GM12878 (cell line): ENCODE measurements at regions not wholly inside any gene's neighbourhood (a gene's known extent, or its start where the extent isn't known, plus 50 kb on each side); places are given as distances from the start of the nearest gene placed in this dataset.

Experiments
- BMI1 ChIP-seq: fragments of 450-650 bp; IDR thresholded peaks from 2 replicates; pipeline ENCODE4 v1.6.1; 2016; ENCODE audit warnings: mild to moderate bottlenecking, moderate library complexity, borderline replicate concordance
- EP300 ChIP-seq, 2 experiments: fragments of 150-350 bp in 1 of 2; IDR thresholded peaks; 2 replicates each; pipeline ENCODE4 v1.6.1; 2011 to 2012; ENCODE audit warnings: low read depth in 2 of 2, low read length in 2 of 2, borderline replicate concordance in 1 of 2, improper control_type of control experiment in 1 of 2, inconsistent platforms in 1 of 2; ENCODE audit not compliant: control insufficient read depth in 1 of 2
- FOS ChIP-seq: IDR thresholded peaks from 3 replicates; pipeline ENCODE4 v1.6.1; 2011; ENCODE audit warnings: borderline replicate concordance; ENCODE audit not compliant: insufficient read length; ENCODE audit errors: extremely low read depth
- NFYA ChIP-seq: IDR thresholded peaks from 2 replicates; pipeline ENCODE4 v1.6.1; 2011; ENCODE audit warnings: low read depth, mild to moderate bottlenecking, low read length, improper control_type of control experiment, borderline replicate concordance
- POLR2A ChIP-seq: IDR thresholded peaks from 2 replicates; pipeline ENCODE4 v1.6.1; 2011; ENCODE audit warnings: low read depth, mild to moderate bottlenecking, low read length
- RCOR1 ChIP-seq: conservative IDR thresholded peaks from 2 replicates; pipeline ENCODE4 v1.6.1; 2012; ENCODE audit warnings: low read depth, low read length, improper control_type of control experiment
- YY1 ChIP-seq: IDR thresholded peaks from 2 replicates; pipeline ENCODE4 v1.6.1; 2011; ENCODE audit warnings: low read depth, mild to moderate bottlenecking, low read length
- ZBTB40 ChIP-seq: fragments of 450-650 bp; IDR thresholded peaks from 2 replicates; pipeline ENCODE4 v1.6.1; 2016; ENCODE audit warnings: mild to moderate bottlenecking, moderate library complexity, borderline replicate concordance
- TF ChIP-seq, protein P1 (sequence below), 3 experiments: IDR thresholded peaks in 2 of 3; conservative IDR thresholded peaks in 1 of 3; 2 replicates each; pipeline ENCODE4 v1.5.1; 2011; ENCODE audit warnings: low read depth in 3 of 3, low read length in 3 of 3, mild to moderate bottlenecking in 3 of 3, control low read depth in 2 of 3, moderate library complexity in 2 of 3, inconsistent platforms in 1 of 3, mixed read lengths in 1 of 3; ENCODE audit not compliant: control insufficient read depth in 2 of 3, insufficient read depth in 1 of 3; ENCODE audit errors: extremely low read depth in 1 of 3
- TF ChIP-seq, protein P2 (sequence below): IDR thresholded peaks from 2 replicates; pipeline ENCODE4 v1.6.1; 2011; ENCODE audit warnings: low read depth, mild to moderate bottlenecking, low read length, moderate library complexity, borderline replicate concordance; ENCODE audit errors: extremely low read depth
- TF ChIP-seq, protein P3 (sequence below): IDR thresholded peaks from 2 replicates; pipeline ENCODE4 v1.6.1; 2012; ENCODE audit warnings: mild to moderate bottlenecking, low read depth, low read length

GRCh38 chr7:57198801-57199200, 66.6 kb upstream of the ZNF479 start:
- TF ChIP-seq FOS (no peak), NFYA (no peak), EP300 (IDR thresholded peaks at IDR 0.05; ENCODE audit: borderline replicate concordance in 1 of 2, control insufficient read depth in 1 of 2, low read depth in 2 of 2, low read length in 2 of 2) (no peak), ZBTB40 (no peak), BMI1 (no peak), RCOR1 (no peak), YY1 (no peak), POLR2A (no peak)
- TF ChIP-seq, protein P1, sequence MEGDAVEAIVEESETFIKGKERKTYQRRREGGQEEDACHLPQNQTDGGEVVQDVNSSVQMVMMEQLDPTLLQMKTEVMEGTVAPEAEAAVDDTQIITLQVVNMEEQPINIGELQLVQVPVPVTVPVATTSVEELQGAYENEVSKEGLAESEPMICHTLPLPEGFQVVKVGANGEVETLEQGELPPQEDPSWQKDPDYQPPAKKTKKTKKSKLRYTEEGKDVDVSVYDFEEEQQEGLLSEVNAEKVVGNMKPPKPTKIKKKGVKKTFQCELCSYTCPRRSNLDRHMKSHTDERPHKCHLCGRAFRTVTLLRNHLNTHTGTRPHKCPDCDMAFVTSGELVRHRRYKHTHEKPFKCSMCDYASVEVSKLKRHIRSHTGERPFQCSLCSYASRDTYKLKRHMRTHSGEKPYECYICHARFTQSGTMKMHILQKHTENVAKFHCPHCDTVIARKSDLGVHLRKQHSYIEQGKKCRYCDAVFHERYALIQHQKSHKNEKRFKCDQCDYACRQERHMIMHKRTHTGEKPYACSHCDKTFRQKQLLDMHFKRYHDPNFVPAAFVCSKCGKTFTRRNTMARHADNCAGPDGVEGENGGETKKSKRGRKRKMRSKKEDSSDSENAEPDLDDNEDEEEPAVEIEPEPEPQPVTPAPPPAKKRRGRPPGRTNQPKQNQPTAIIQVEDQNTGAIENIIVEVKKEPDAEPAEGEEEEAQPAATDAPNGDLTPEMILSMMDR (IDR thresholded peaks at IDR 0.05 in 2 of 3, conservative IDR thresholded peaks at IDR 0.05 in 1 of 3; ENCODE audit: control insufficient read depth in 2 of 3, extremely low read depth in 1 of 3, insufficient read depth in 1 of 3, low read depth in 3 of 3, low read length in 3 of 3): no peak
- TF ChIP-seq, protein P2, sequence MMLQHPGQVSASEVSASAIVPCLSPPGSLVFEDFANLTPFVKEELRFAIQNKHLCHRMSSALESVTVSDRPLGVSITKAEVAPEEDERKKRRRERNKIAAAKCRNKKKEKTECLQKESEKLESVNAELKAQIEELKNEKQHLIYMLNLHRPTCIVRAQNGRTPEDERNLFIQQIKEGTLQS: no peak
- TF ChIP-seq, protein P3, sequence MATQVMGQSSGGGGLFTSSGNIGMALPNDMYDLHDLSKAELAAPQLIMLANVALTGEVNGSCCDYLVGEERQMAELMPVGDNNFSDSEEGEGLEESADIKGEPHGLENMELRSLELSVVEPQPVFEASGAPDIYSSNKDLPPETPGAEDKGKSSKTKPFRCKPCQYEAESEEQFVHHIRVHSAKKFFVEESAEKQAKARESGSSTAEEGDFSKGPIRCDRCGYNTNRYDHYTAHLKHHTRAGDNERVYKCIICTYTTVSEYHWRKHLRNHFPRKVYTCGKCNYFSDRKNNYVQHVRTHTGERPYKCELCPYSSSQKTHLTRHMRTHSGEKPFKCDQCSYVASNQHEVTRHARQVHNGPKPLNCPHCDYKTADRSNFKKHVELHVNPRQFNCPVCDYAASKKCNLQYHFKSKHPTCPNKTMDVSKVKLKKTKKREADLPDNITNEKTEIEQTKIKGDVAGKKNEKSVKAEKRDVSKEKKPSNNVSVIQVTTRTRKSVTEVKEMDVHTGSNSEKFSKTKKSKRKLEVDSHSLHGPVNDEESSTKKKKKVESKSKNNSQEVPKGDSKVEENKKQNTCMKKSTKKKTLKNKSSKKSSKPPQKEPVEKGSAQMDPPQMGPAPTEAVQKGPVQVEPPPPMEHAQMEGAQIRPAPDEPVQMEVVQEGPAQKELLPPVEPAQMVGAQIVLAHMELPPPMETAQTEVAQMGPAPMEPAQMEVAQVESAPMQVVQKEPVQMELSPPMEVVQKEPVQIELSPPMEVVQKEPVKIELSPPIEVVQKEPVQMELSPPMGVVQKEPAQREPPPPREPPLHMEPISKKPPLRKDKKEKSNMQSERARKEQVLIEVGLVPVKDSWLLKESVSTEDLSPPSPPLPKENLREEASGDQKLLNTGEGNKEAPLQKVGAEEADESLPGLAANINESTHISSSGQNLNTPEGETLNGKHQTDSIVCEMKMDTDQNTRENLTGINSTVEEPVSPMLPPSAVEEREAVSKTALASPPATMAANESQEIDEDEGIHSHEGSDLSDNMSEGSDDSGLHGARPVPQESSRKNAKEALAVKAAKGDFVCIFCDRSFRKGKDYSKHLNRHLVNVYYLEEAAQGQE: no peak
